H1 (cell line): ENCODE measurements at regions not wholly inside any gene's neighbourhood (a gene's known extent, or its start where the extent isn't known, plus 50 kb on each side); places are given as distances from the start of the nearest gene placed in this dataset.

ENCODE experiments used
- CTCF ChIA-PET: fragments of 300-600 bp; sonication (Branson Sonifier 250); formaldehyde crosslinking; loops from one replicate; lab custom pipeline; 2021; ENCODE audit not compliant: partially characterized antibody; lab: Charles Lee
- POLR2A ChIA-PET: fragments of 300-600 bp; sonication (Branson Sonifier 250); formaldehyde crosslinking; loops from one replicate; lab custom pipeline; 2021; ENCODE audit warnings: inconsistent platforms; ENCODE audit not compliant: partially characterized antibody; lab: Charles Lee
- DNase-seq, 2 experiments: peaks; one replicate each; pipeline versions ENCODE4 v3.0.0 to v3.0.0-alpha.2; 2010 to 2022; ENCODE audit warnings: low spot score in 2 of 2, low read depth in 1 of 2, mixed read lengths in 1 of 2
- FAIRE-seq: peaks from 2 replicates; lab custom pipeline; 2011; peaks lifted over from hg19 to GRCh38; lab: Jason Lieb, UNC
- H2AFZ ChIP-seq: 2 replicates; pipeline ENCODE4 v1.8.1; 2012; ENCODE audit warnings: low read length, inconsistent platforms
- H2AK5ac ChIP-seq: 2 replicates; pipeline ENCODE4 v1.6.1; 2013; ENCODE audit warnings: low read depth, low read length
- H2BK120ac ChIP-seq: replicated peaks from 2 replicates; pipeline ENCODE3; 2013; ENCODE audit warnings: low read depth, low read length, inconsistent platforms
- H2BK12ac ChIP-seq: 2 replicates; pipeline ENCODE4 v1.6.1; 2013; ENCODE audit warnings: low read depth, low read length
- H2BK15ac ChIP-seq: 2 replicates; pipeline ENCODE4 v1.6.1; 2013; ENCODE audit warnings: low read length
- H2BK20ac ChIP-seq: 2 replicates; pipeline ENCODE4 v1.6.1; 2013; ENCODE audit warnings: low read length
- H2BK5ac ChIP-seq: 2 replicates; pipeline ENCODE4 v1.6.1; 2013; ENCODE audit warnings: low read depth, low read length
- H3K14ac ChIP-seq: 2 replicates; pipeline ENCODE4 v1.6.1; 2013; ENCODE audit warnings: inconsistent platforms; ENCODE audit not compliant: insufficient read length
- H3K18ac ChIP-seq: 2 replicates; pipeline ENCODE4 v1.6.1; 2013; ENCODE audit warnings: low read length; ENCODE audit errors: extremely low read depth
- H3K23ac ChIP-seq: 2 replicates; pipeline ENCODE4 v1.6.1; 2013; ENCODE audit warnings: inconsistent platforms; ENCODE audit not compliant: insufficient read length
- H3K23me2 ChIP-seq: 2 replicates; pipeline ENCODE4 v1.6.1; 2013; ENCODE audit warnings: low read depth, low read length
- H3K27ac ChIP-seq: 2 replicates; pipeline ENCODE4 v1.6.1; 2011; ENCODE audit warnings: low read depth, low read length, inconsistent platforms
- H3K27me3 ChIP-seq, 4 experiments: replicated peaks in 1 of 4; 1 replicate in 1 of 4; 2 replicates in 3 of 4; pipeline versions ENCODE4 v1.6.1 to v1.8.1; 2011 to 2013; ENCODE audit warnings: low read length in 3 of 4, mild to moderate bottlenecking in 3 of 4, inconsistent platforms in 2 of 4, mixed read lengths in 2 of 4, moderate library complexity in 1 of 4; ENCODE audit not compliant: control insufficient read depth in 3 of 4, insufficient read depth in 3 of 4; ENCODE audit errors: extremely low read depth in 1 of 4
- H3K36me3 ChIP-seq, 4 experiments: 2 replicates each; pipeline versions ENCODE4 v1.6.1 to v1.8.1; 2011 to 2013; ENCODE audit warnings: mild to moderate bottlenecking in 4 of 4, low read length in 3 of 4, moderate library complexity in 2 of 4, control low read depth in 1 of 4, inconsistent platforms in 1 of 4; ENCODE audit not compliant: insufficient read depth in 4 of 4, control insufficient read depth in 2 of 4
- H3K4ac ChIP-seq: replicated peaks from 2 replicates; pipeline ENCODE3; 2013; ENCODE audit warnings: low read length, low read depth, mixed read lengths, inconsistent platforms; ENCODE audit not compliant: insufficient read length
- H3K4me1 ChIP-seq, 4 experiments: replicated peaks in 1 of 4; 1 replicate in 1 of 4; 2 replicates in 3 of 4; pipeline versions ENCODE4 v1.6.1 to v1.8.1; 2011 to 2013; ENCODE audit warnings: low read length in 3 of 4, inconsistent platforms in 2 of 4, mixed read lengths in 1 of 4; ENCODE audit not compliant: insufficient read depth in 4 of 4, control insufficient read depth in 3 of 4
- H3K4me2 ChIP-seq, 2 experiments: 2 replicates each; pipeline versions ENCODE4 v1.6.1 to v1.8.1; 2011 to 2013; ENCODE audit warnings: low read depth in 2 of 2, low read length in 2 of 2, control low read depth in 1 of 2, inconsistent platforms in 1 of 2, mild to moderate bottlenecking in 1 of 2; ENCODE audit not compliant: insufficient read depth in 1 of 2
- H3K4me3 ChIP-seq, 4 experiments: fragments of 200-600, 300-600 bp in 1 of 4; sonication (generic), shearing (Covaris generic), sonication (Bioruptor Twin) in 1 of 4; 2 replicates each; pipeline versions ENCODE4 v1.5.1 to v1.8.1; 2011 to 2016; ENCODE audit warnings: low read length in 4 of 4, low read depth in 3 of 4, control low read depth in 2 of 4, inconsistent platforms in 2 of 4, mild to moderate bottlenecking in 2 of 4, mixed read lengths in 1 of 4, moderate library complexity in 1 of 4; ENCODE audit not compliant: insufficient read depth in 2 of 4; ENCODE audit errors: extremely low read depth in 1 of 4
- H3K56ac ChIP-seq: replicated peaks from 2 replicates; pipeline ENCODE3; 2013; ENCODE audit warnings: low read depth, mild to moderate bottlenecking, mixed read lengths, low read length, inconsistent platforms; ENCODE audit not compliant: insufficient read length
- H3K79me1 ChIP-seq: 2 replicates; pipeline ENCODE4 v1.6.1; 2013; ENCODE audit warnings: low read depth, low read length, control low read depth
- H3K79me2 ChIP-seq, 2 experiments: 2 replicates each; pipeline versions ENCODE4 v1.6.1 to v1.8.1; 2012 to 2013; ENCODE audit warnings: low read length in 2 of 2, mild to moderate bottlenecking in 2 of 2, inconsistent platforms in 1 of 2; ENCODE audit not compliant: insufficient read depth in 2 of 2, control insufficient read depth in 1 of 2
- H3K9ac ChIP-seq, 4 experiments: replicated peaks in 1 of 4; 1 replicate in 1 of 4; 2 replicates in 3 of 4; pipeline versions ENCODE4 v1.6.1 to v1.8.1; 2011 to 2013; ENCODE audit warnings: low read depth in 3 of 4, low read length in 3 of 4, control low read depth in 2 of 4, mild to moderate bottlenecking in 2 of 4, moderate library complexity in 2 of 4, inconsistent platforms in 1 of 4; ENCODE audit errors: extremely low read depth in 1 of 4
- H3K9me3 ChIP-seq, 2 experiments: 2 replicates each; pipeline versions ENCODE4 v1.6.1 to v1.8.1; 2012 to 2013; ENCODE audit warnings: mild to moderate bottlenecking in 2 of 2, moderate library complexity in 2 of 2, control low read depth in 1 of 2, inconsistent platforms in 1 of 2, low read depth in 1 of 2, low read length in 1 of 2, mixed read lengths in 1 of 2; ENCODE audit not compliant: insufficient read depth in 2 of 2
- H4K20me1 ChIP-seq, 2 experiments: replicated peaks in 1 of 2; 2 replicates each; pipeline versions ENCODE3 to v1.8.1; 2011 to 2013; ENCODE audit warnings: inconsistent platforms in 2 of 2, low read length in 2 of 2, mild to moderate bottlenecking in 1 of 2; ENCODE audit not compliant: insufficient read depth in 2 of 2, control insufficient read depth in 1 of 2
- H4K5ac ChIP-seq: 2 replicates; pipeline ENCODE4 v1.6.1; 2013; ENCODE audit warnings: low read length, low read depth, mixed read lengths, inconsistent platforms; ENCODE audit not compliant: insufficient read length
- H4K8ac ChIP-seq: 2 replicates; pipeline ENCODE4 v1.8.0; 2013; ENCODE audit warnings: mild to moderate bottlenecking, moderate library complexity, low read length, inconsistent platforms; ENCODE audit not compliant: insufficient read depth; ENCODE audit errors: extremely low read depth
- H4K91ac ChIP-seq: replicated peaks from 2 replicates; pipeline ENCODE3; 2013; ENCODE audit warnings: low read length, mixed read lengths, inconsistent platforms; ENCODE audit not compliant: insufficient read length
- CEBPB ChIP-seq: IDR thresholded peaks from 2 replicates; pipeline ENCODE4 v1.6.1; 2012; ENCODE audit warnings: low read depth, low read length
- GABPA ChIP-seq: IDR thresholded peaks from 2 replicates; pipeline ENCODE4 v1.6.1; 2011; ENCODE audit warnings: mild to moderate bottlenecking, low read length, moderate library complexity, borderline replicate concordance; ENCODE audit not compliant: insufficient read depth
- JUN ChIP-seq: IDR thresholded peaks from 2 replicates; pipeline ENCODE4 v1.6.1; 2011; ENCODE audit warnings: low read depth, mild to moderate bottlenecking, improper control_type of control experiment, low read length
- RBBP5 ChIP-seq: IDR thresholded peaks from 2 replicates; pipeline ENCODE4 v1.7.1; 2012; ENCODE audit warnings: low read depth, mild to moderate bottlenecking, inconsistent platforms, low read length, moderate library complexity, borderline replicate concordance
- RNF2 ChIP-seq: fragments of 200-900, 300-1000 bp; sonication (generic); IDR thresholded peaks from 2 replicates; pipeline ENCODE4 v1.7.1; 2016; ENCODE audit warnings: borderline replicate concordance, low read depth, mild to moderate bottlenecking, antibody characterized with exemption, low read length; ENCODE audit not compliant: poor library complexity, severe bottlenecking; ENCODE audit errors: missing control alignments
- SIN3A ChIP-seq, 2 experiments: IDR thresholded peaks in 1 of 2; conservative IDR thresholded peaks in 1 of 2; 2 replicates each; pipeline ENCODE4 v1.6.1; 2011 to 2012; ENCODE audit warnings: low read length in 2 of 2, improper control_type of control experiment in 1 of 2, low read depth in 1 of 2, mild to moderate bottlenecking in 1 of 2
- WGBS, 2 experiments: shearing (Covaris generic) in 1 of 2; methylation state at CpG; one replicate each; pipeline versions ENCODE4 v1.1.6 to v1.1.7; 2013 to 2015; ENCODE audit warnings: low lambda C conversion rate in 2 of 2, mixed read lengths in 2 of 2, inconsistent platforms in 1 of 2, low coverage in 1 of 2, missing lambda C conversion rate in 1 of 2; ENCODE audit not compliant: insufficient replicate concordance in 2 of 2, insufficient coverage in 1 of 2, insufficient read length in 1 of 2; ENCODE audit errors: extremely low coverage in 1 of 2, missing lambda C conversion rate in 1 of 2; 5-methylcytosine and 5-hydroxymethylcytosine counted together
- TF ChIP-seq, protein P1 (sequence below): IDR thresholded peaks from 2 replicates; pipeline ENCODE4 v1.6.1; 2012; ENCODE audit warnings: inconsistent platforms
- TF ChIP-seq, protein P2 (sequence below): IDR thresholded peaks from 2 replicates; pipeline ENCODE4 v1.6.1; 2012; ENCODE audit warnings: inconsistent platforms

DNA sequence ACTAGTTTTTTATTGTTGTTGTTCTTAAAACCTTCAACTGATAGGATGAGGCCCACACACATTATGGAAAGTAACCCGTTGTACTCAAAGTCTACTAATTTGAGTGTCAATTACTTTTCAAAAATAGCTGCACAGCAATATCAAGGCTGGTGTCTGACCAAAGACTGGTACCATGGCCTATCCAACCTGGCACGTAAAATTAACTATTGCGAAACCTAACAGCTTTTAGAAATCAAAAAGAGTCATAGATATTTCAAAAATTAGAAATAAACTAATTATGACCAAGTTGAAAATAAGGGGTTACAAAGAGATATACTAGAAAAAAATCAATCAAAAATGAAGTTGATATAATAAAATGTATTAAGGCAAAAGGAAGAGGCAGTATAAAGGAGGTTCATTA, 501.5 kb upstream of the SLC8A1 start:
- FAIRE-seq (no peak), DNase-seq (no peak)
- Histone ChIP-seq H4K91ac (no peak overlapping the region), H4K20me1 (no peaks in the 10 kb centered on the region), H3K4ac (no peak overlapping the region), H2BK120ac (no peak overlapping the region), H3K9ac (no peak overlapping the region), H3K79me2 (no peaks in the 10 kb centered on the region), H3K14ac (no peak overlapping the region), H2BK15ac (no peak overlapping the region), H2BK12ac (no peak overlapping the region), H4K5ac (no peak overlapping the region), H3K9me3 (no peaks in the 10 kb centered on the region), H3K27me3 (no peaks in the 10 kb centered on the region), H3K27ac (no peak overlapping the region), H3K23ac (no peak overlapping the region), H3K36me3 (no peaks in the 10 kb centered on the region), H3K4me1 (no peaks in the 10 kb centered on the region), H3K4me3 (no peak overlapping the region), H4K8ac (no peak overlapping the region)
- POLR2A ChIA-PET, result no interaction called here
- TF ChIP-seq RBBP5 (no peak), CEBPB (peak; percentile 49; the same call in 1 of the 2 replicates), SIN3A (conservative IDR thresholded peaks at IDR 0.05 in 1 of 2, IDR thresholded peaks at IDR 0.05 in 1 of 2; ENCODE audit: low read depth in 1 of 2, low read length in 2 of 2) (no peak), JUN (no peak), GABPA (no peak), RNF2 (no peak)
- TF ChIP-seq, protein P1, sequence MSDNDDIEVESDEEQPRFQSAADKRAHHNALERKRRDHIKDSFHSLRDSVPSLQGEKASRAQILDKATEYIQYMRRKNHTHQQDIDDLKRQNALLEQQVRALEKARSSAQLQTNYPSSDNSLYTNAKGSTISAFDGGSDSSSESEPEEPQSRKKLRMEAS, result no peak
- TF ChIP-seq, protein P2, sequence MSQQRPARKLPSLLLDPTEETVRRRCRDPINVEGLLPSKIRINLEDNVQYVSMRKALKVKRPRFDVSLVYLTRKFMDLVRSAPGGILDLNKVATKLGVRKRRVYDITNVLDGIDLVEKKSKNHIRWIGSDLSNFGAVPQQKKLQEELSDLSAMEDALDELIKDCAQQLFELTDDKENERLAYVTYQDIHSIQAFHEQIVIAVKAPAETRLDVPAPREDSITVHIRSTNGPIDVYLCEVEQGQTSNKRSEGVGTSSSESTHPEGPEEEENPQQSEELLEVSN, result no peak
- TF ChIP-seq, all 59 proteins: peak for 1
- Histone ChIP-seq H3K79me1 (no peaks in the 10 kb centered on the region), H3K4me2 (no peak overlapping the region), H3K23me2 (no peaks in the 10 kb centered on the region), H3K56ac (no peak overlapping the region), H2BK5ac (no peak overlapping the region), H2AFZ (no peak overlapping the region), H2BK20ac (no peak overlapping the region), H2AK5ac (no peak overlapping the region), H3K18ac (no peak overlapping the region)
- CTCF ChIA-PET, result no interaction called here
- WGBS, 2 experiments, result 83% methylated on average over 3 of the region's 3 CpGs; no CpG with 5 or more reads in 1 of the 2 experiments
